ENCODE measurements at regions not wholly inside any gene's neighbourhood (a gene's known extent, or its start where the extent isn't known, plus 50 kb on each side); places are given as distances from the start of the nearest gene placed in this dataset.

DNA sequence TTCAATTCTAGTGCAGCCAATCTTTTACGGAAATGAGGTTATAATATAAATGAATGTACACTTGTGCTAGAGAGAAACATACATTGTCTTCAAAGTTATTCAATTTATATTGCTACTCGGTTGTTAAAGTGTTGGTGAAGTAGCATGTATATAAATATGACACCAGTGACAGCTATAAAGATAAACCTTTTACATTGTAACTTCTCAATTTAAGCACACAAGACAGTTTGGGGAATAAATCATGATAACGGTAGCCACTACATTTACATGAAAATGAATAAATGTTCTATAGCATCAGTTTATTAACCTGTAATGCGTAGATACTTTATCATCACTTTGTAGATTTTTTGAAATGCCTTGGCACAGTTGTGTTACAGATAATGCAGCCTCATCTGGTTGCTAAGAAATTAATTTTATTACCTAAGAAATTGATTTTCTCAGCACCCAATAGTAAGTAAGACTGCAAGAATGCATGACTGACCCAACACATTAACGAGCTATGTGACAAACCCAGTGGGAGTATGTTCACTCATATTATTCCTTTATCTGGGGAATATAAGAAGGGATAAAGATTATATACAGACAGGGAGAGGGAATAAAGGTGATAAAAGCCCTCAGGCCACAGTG, 283.9 kb upstream of the NPVF start:
- TF ChIP-seq EZH2 (IDR thresholded peaks at IDR 0.05) (no peak), POLR2AphosphoS5 (IDR thresholded peaks at IDR 0.05; ENCODE audit: borderline replicate concordance, low read depth, low read length) (no peak)

Data from SK-N-MC (cell line).